ENCODE measurements at regions not wholly inside any gene's neighbourhood (a gene's known extent, or its start where the extent isn't known, plus 50 kb on each side); places are given as distances from the start of the nearest gene placed in this dataset.

- no peak overlapping the region for H3K27ac ChIP-seq
- TF ChIP-seq, protein P1, sequence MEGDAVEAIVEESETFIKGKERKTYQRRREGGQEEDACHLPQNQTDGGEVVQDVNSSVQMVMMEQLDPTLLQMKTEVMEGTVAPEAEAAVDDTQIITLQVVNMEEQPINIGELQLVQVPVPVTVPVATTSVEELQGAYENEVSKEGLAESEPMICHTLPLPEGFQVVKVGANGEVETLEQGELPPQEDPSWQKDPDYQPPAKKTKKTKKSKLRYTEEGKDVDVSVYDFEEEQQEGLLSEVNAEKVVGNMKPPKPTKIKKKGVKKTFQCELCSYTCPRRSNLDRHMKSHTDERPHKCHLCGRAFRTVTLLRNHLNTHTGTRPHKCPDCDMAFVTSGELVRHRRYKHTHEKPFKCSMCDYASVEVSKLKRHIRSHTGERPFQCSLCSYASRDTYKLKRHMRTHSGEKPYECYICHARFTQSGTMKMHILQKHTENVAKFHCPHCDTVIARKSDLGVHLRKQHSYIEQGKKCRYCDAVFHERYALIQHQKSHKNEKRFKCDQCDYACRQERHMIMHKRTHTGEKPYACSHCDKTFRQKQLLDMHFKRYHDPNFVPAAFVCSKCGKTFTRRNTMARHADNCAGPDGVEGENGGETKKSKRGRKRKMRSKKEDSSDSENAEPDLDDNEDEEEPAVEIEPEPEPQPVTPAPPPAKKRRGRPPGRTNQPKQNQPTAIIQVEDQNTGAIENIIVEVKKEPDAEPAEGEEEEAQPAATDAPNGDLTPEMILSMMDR (IDR thresholded peaks at IDR 0.05), result no peak
- TF ChIP-seq ZFX (IDR thresholded peaks at IDR 0.05; ENCODE audit: borderline replicate concordance), result no peak
Observed at GRCh38 chr12:62106547-62107185, 153.5 kb upstream of the USP15 start.

- TF ChIP-seq, protein P1 (IDR thresholded peaks at IDR 0.05), result no peak
- TF ChIP-seq ZFX (IDR thresholded peaks at IDR 0.05; ENCODE audit: borderline replicate concordance), result no peak
- H3K27ac ChIP-seq, result no peak overlapping the region
Observed at GRCh38 chr12:62113366-62114011, 146.7 kb upstream of the USP15 start.

DNA sequence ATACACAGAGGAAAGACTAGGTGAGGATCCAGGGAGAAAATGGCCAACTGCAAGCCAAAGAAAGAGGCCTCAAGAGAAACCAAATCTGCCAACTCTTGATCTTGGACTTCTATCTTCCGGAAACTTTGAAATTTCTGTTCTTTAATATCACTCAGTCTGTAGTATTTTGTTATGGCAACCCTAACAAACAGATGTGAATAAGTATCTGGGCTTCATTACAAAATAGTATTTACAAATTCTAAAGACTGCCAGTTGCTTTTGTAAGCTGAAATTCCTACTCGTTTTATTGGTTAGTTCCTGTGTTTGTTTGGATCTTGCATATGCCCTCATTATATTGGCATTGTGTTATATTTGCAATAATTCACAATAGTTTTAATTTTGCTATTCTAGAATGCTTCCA is 143.2 kb upstream of the USP15 start:
- H3K27ac ChIP-seq, result no peak overlapping the region
- TF ChIP-seq, protein P1 (IDR thresholded peaks at IDR 0.05), result no peak
- TF ChIP-seq ZFX (IDR thresholded peaks at IDR 0.05; ENCODE audit: borderline replicate concordance), result no peak

DNA sequence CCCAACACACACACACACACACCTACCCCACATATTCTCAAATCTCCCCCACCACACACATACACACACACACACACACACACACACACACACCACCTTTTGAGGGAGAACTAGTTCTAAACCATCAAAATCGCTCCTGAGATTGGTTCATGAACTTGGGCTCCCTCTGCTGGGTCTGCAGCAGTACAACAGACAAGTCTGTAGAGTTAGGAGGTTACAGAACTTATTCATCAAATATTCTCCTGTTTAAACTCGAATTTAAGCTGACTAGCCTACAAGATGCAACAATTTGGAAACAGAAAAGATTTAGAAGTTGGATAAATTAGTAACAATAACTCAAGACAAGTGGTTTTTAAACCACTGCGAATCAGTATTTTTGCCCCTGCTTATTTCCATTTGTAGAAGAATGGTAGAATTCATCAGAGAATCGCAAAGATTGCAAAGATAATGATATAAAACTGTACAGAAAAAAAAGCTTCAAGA is 136.4 kb upstream of the USP15 start:
- TF ChIP-seq, protein P1 (IDR thresholded peaks at IDR 0.05), result peak; percentile 96
- TF ChIP-seq ZFX (IDR thresholded peaks at IDR 0.05; ENCODE audit: borderline replicate concordance), result no peak
- H3K27ac ChIP-seq, result no peak overlapping the region

DNA sequence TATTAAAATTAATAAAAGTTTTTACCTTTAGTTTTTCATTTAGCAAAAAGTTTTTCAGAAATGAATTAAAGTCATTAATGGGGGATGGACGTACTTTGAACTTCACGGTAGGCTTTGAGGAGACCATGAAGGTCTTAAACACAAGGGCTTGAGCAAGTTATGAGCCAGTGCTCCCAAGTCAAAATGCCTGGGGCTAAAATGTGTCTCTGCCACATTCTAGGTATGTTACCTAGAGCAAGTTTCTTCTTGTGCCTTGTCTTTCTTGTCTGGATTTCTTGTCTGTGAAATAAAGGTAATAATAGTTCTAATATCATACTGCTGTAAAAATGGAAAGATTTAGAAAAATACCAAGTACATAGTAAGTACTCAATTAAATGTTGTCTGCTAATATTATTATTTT is 132.7 kb upstream of the USP15 start:
- TF ChIP-seq, protein P1 (IDR thresholded peaks at IDR 0.05), result no peak
- no peak for TF ChIP-seq ZFX (IDR thresholded peaks at IDR 0.05; ENCODE audit: borderline replicate concordance)
- no peak overlapping the region for H3K27ac ChIP-seq

- TF ChIP-seq, protein P1 (IDR thresholded peaks at IDR 0.05), result no peak
- TF ChIP-seq ZFX (IDR thresholded peaks at IDR 0.05; ENCODE audit: borderline replicate concordance), result no peak
Observed at GRCh38 chr12:62128175-62128975, 131.8 kb upstream of the USP15 start.

More at GRCh38 chr12:62128175-62128975, 131.8 kb upstream of the USP15 start:
- no peak overlapping the region for H3K27ac ChIP-seq

Data from 22Rv1 (cell line).